GM12875 (cell line): ENCODE measurements at regions not wholly inside any gene's neighbourhood (a gene's known extent, or its start where the extent isn't known, plus 50 kb on each side); places are given as distances from the start of the nearest gene placed in this dataset.

Experiments used
- H3K4me3 ChIP-seq: one replicate; pipeline ENCODE4 v1.5.1; 2011; ENCODE audit warnings: low read depth, low read length, control low read depth
- TF ChIP-seq, protein P1 (sequence below): IDR thresholded peaks from 2 replicates; pipeline ENCODE4 v1.5.1; 2011; ENCODE audit warnings: low read depth, mild to moderate bottlenecking, control low read depth, inconsistent platforms, low read length, moderate library complexity, borderline replicate concordance; ENCODE audit not compliant: insufficient read depth

DNA sequence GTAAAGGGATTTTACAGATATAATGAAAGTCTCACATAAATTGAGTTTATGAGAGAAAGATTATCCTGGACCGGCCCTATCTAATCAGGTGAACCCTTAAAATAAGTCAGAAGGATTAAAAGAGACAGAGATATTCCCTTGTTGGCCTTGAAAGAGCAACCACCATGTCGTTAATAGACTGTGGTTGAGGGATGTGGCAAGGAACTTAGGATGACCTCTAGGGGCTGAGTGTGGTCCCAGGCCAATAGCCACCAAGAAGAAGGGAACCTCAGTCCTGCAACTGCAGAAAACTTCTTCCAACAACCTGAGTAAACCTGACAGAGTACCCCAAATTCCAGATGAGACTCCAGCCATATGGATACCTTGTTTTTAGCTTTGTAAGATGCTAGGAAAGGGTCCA is 121.5 kb downstream of the POLR1F start:
- no peak overlapping the region for H3K4me3 ChIP-seq
- TF ChIP-seq, protein P1, sequence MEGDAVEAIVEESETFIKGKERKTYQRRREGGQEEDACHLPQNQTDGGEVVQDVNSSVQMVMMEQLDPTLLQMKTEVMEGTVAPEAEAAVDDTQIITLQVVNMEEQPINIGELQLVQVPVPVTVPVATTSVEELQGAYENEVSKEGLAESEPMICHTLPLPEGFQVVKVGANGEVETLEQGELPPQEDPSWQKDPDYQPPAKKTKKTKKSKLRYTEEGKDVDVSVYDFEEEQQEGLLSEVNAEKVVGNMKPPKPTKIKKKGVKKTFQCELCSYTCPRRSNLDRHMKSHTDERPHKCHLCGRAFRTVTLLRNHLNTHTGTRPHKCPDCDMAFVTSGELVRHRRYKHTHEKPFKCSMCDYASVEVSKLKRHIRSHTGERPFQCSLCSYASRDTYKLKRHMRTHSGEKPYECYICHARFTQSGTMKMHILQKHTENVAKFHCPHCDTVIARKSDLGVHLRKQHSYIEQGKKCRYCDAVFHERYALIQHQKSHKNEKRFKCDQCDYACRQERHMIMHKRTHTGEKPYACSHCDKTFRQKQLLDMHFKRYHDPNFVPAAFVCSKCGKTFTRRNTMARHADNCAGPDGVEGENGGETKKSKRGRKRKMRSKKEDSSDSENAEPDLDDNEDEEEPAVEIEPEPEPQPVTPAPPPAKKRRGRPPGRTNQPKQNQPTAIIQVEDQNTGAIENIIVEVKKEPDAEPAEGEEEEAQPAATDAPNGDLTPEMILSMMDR = 0 out of 2 replicates have a peak, but pooled peaks have one; percentile 12

DNA sequence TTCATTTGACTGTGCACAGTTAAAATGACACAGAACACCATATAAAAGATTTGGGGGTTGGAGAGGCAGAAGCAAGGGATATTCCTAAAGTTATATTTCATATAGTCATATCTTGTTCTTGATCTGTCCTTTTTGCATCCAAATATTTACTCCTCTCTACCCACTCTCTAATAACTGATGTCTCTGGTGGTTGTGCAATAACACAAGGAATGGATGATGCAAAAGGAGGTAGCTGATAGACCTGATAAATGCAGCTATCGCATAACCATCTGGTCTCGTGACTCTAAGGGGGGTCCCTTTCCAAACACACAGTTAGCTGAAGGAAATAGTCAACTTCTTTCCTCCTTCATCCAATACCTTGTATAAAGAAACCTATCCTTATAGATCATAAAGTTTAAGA is 123.1 kb downstream of the POLR1F start:
- H3K4me3 ChIP-seq = no peak overlapping the region
- TF ChIP-seq, protein P1 = no peak

DNA sequence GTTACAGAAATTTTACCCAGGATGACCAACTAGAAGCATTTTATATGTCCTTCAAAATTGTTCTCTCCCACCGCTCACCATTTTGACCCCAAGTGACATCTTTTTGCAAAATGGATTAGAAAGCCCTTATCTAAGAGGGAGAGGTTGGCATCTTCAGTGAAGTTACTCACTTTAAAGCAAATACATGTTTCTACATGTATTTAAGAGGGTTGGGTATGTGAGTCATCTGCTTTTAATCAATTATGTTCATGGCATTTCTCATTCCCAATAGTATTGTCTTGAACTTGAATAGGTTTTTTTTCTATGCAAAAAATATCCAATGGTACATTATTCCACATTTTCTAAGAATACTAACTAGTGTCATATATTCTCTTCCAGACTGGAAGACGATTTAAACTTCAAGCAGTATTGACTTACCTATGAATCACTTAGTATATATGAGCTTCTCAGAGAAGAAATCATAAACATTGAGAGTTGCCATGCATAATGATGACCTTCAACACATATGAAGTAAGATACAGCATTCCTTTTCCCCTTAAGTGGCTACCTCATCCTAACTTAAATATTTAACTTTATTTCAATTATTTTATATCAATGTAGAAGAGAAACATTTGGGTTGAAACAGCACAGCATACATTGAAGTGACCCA is 132.8 kb downstream of the POLR1F start:
- TF ChIP-seq, protein P1 = no peak
- H3K4me3 ChIP-seq = no peak overlapping the region

DNA sequence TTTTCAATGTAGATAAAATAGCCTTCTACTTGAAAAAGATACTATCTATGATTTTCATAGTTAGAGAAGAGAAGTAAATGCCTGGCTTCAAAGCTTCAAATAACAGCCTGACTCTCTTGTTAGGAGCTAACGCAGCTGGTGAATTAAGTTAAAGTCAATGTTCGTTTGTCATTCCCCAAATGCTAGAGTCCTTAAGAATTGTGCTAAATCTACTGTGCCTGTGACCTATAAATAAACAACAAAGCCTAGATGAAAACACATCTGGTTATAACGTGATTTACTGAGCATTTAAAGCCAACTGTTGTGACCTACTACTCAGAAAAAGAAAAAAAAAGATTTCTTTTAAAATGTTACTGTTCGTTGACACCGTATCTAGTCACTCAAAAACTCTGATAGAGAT is 134.7 kb downstream of the POLR1F start:
- no peak overlapping the region for H3K4me3 ChIP-seq
- TF ChIP-seq, protein P1 = no peak

DNA sequence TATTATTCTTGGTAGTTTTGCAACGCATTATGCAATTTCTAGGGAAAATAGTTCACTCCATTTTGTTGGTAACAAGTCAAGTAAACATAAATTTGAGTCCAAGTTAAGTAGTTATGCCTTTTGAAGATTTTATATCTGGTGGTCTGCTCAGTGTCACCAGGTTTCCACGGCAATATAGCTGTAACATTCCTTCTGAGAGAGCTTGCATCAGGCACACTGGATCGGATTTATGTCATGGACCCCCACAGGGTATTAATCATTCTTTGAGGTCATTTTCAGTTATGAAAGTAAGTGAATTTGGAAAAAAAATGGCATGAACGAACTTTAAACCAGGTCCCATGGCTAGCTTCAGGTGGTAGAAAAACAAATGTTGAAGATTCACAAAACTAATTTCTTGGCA is 136.3 kb downstream of the POLR1F start:
- no peak overlapping the region for H3K4me3 ChIP-seq
- TF ChIP-seq, protein P1 = no peak

DNA sequence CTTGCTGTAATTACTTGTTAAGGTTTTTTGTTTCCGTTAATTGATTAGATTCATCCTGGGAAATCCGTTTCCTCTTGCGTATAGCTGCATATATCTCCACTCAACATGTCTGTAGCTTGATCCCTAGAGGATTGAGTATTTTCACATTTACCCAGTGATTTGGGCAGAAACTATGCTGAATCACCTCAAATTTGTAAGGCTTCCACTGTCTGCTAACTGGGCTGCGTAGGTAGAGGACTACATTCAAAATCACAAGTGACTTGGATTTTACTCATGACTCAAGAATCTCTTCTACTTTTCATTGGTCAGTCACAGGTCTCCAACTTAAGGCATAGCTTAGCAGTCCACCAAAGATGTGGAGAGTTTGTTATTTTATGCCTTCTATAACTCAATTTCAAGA is 141.8 kb downstream of the POLR1F start:
- TF ChIP-seq, protein P1 = no peak
- no peak overlapping the region for H3K4me3 ChIP-seq

DNA sequence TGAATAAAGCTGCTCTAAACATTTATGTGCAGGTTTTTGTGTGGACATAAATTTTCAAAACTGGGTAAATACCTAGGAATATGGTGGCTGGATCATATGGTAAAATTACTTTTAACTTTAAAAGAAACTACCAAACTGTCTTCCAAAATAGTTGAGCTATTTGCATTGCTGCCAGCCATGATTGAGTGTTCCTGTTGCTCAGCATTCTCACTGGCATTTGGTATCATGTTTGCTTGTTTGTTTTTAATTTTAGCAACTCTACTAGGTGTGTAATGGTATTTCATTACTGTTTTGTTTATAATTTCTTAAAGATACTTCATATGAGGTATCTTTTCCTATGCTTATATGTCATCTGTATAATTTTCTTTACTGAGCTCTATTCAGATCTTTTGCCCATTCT is 143.2 kb downstream of the POLR1F start:
- H3K4me3 ChIP-seq = no peak overlapping the region
- TF ChIP-seq, protein P1 = no peak
